ENCODE measurements at regions not wholly inside any gene's neighbourhood (a gene's known extent, or its start where the extent isn't known, plus 50 kb on each side); places are given as distances from the start of the nearest gene placed in this dataset.
A peak's percentile ranks its signal among the peaks of the same experiment; 100 is the strongest.

- 90% methylated on average over 2 of the region's 4 CpGs for WGBS (ENCODE audit: insufficient coverage)
- Histone ChIP-seq H3K36me3 (ENCODE audit: control insufficient read depth in 4 of 4, insufficient read depth in 4 of 4, low read length in 3 of 4) (no peaks in the 10 kb centered on the region), H3K27ac (ENCODE audit: insufficient read depth in 1 of 2, low read depth in 1 of 2, low read length in 2 of 2, poor library complexity in 1 of 2, severe bottlenecking in 2 of 2) (no peak overlapping the region), H3K27me3 (replicated peaks in 2 of 5; ENCODE audit: control insufficient read depth in 4 of 5, insufficient read depth in 5 of 5, low read length in 4 of 5) (no peaks in the 10 kb centered on the region), H3K4me1 (ENCODE audit: control extremely low read depth in 1 of 4, control insufficient read depth in 4 of 4, insufficient read depth in 4 of 4, low read length in 3 of 4) (peaks cover 0 to 3% (median 0%) of the 10 kb centered on the region in 4 experiments), H3K9me3 (ENCODE audit: control extremely low read depth in 1 of 5, control insufficient read depth in 4 of 5, insufficient read depth in 2 of 5, low read depth in 1 of 5, low read length in 4 of 5) (no peaks in the 10 kb centered on the region), H3K4me3 (ENCODE audit: control insufficient read depth in 1 of 7, extremely low read depth in 1 of 7, insufficient read depth in 4 of 7, low read depth in 2 of 7, low read length in 6 of 7) (no peak overlapping the region)
- ChIA-PET CTCF (interaction anchor here (1.2 kb wide), 1 partner anchor 128 kb away, joined by 3 read pairs; no protein-coding TSS in a partner anchor), POLR2A (no interaction called here)
- DNase-seq: peak; percentile 4 to 39 (median 29)
Measured at GRCh38 chr3:167913219-167913835, 177.8 kb downstream of the SERPINI1 start.

- WGBS (ENCODE audit: insufficient coverage): 97% methylated on average over 4 of the region's 6 CpGs
- Histone ChIP-seq H3K36me3 (ENCODE audit: control insufficient read depth in 4 of 4, insufficient read depth in 4 of 4, low read length in 3 of 4) (no peaks in the 10 kb centered on the region), H3K4me3 (ENCODE audit: control insufficient read depth in 1 of 7, extremely low read depth in 1 of 7, insufficient read depth in 4 of 7, low read depth in 2 of 7, low read length in 6 of 7) (no peak overlapping the region), H3K27me3 (replicated peaks in 2 of 5; ENCODE audit: control insufficient read depth in 4 of 5, insufficient read depth in 5 of 5, low read length in 4 of 5) (no peaks in the 10 kb centered on the region), H3K4me1 (ENCODE audit: control extremely low read depth in 1 of 4, control insufficient read depth in 4 of 4, insufficient read depth in 4 of 4, low read length in 3 of 4) (peaks cover 0 to 3% (median 0%) of the 10 kb centered on the region in 4 experiments), H3K27ac (ENCODE audit: insufficient read depth in 1 of 2, low read depth in 1 of 2, low read length in 2 of 2, poor library complexity in 1 of 2, severe bottlenecking in 2 of 2) (no peak overlapping the region), H3K9me3 (ENCODE audit: control extremely low read depth in 1 of 5, control insufficient read depth in 4 of 5, insufficient read depth in 2 of 5, low read depth in 1 of 5, low read length in 4 of 5) (no peaks in the 10 kb centered on the region)
- ChIA-PET CTCF (interaction anchor here (1.0 to 1.1 kb wide), 2 partner anchors 14 to 131 kb away, joined by 3 to 4 read pairs; no protein-coding TSS in a partner anchor), POLR2A (no interaction called here)
- DNase-seq: no peak
Measured at GRCh38 chr3:167909952-167910351, 174.4 kb downstream of the SERPINI1 start.

- POLR2A ChIA-PET: no interaction called here
- Histone ChIP-seq H3K4me3 (ENCODE audit: control insufficient read depth in 1 of 7, extremely low read depth in 1 of 7, insufficient read depth in 4 of 7, low read depth in 2 of 7, low read length in 6 of 7) (no peak overlapping the region), H3K27ac (ENCODE audit: insufficient read depth in 1 of 2, low read depth in 1 of 2, low read length in 2 of 2, poor library complexity in 1 of 2, severe bottlenecking in 2 of 2) (no peak overlapping the region), H3K9me3 (ENCODE audit: control extremely low read depth in 1 of 5, control insufficient read depth in 4 of 5, insufficient read depth in 2 of 5, low read depth in 1 of 5, low read length in 4 of 5) (no peaks in the 10 kb centered on the region), H3K4me1 (ENCODE audit: control extremely low read depth in 1 of 4, control insufficient read depth in 4 of 4, insufficient read depth in 4 of 4, low read length in 3 of 4) (peaks cover 0 to 3% (median 0%) of the 10 kb centered on the region in 4 experiments), H3K36me3 (ENCODE audit: control insufficient read depth in 4 of 4, insufficient read depth in 4 of 4, low read length in 3 of 4) (no peaks in the 10 kb centered on the region), H3K27me3 (replicated peaks in 2 of 5; ENCODE audit: control insufficient read depth in 4 of 5, insufficient read depth in 5 of 5, low read length in 4 of 5) (no peaks in the 10 kb centered on the region)
- no peak for DNase-seq
- WGBS (ENCODE audit: insufficient coverage): no CpG with 5 or more reads among the region's 1 CpG
- CTCF ChIA-PET: interaction anchor here (0.9 to 1.2 kb wide), 2 partner anchors 17 to 71 kb away, joined by 3 to 4 read pairs; no protein-coding TSS in a partner anchor
Measured at GRCh38 chr3:167909504-167909896, 174.0 kb downstream of the SERPINI1 start.

GRCh38 chr3:167908746-167909503, 173.4 kb downstream of the SERPINI1 start:
- WGBS (ENCODE audit: insufficient coverage): 88% methylated on average over 1 of the region's 5 CpGs
- Histone ChIP-seq H3K27ac (ENCODE audit: insufficient read depth in 1 of 2, low read depth in 1 of 2, low read length in 2 of 2, poor library complexity in 1 of 2, severe bottlenecking in 2 of 2) (no peak overlapping the region), H3K4me1 (ENCODE audit: control extremely low read depth in 1 of 4, control insufficient read depth in 4 of 4, insufficient read depth in 4 of 4, low read length in 3 of 4) (peaks cover 0 to 3% (median 0%) of the 10 kb centered on the region in 4 experiments), H3K4me3 (ENCODE audit: control insufficient read depth in 1 of 7, extremely low read depth in 1 of 7, insufficient read depth in 4 of 7, low read depth in 2 of 7, low read length in 6 of 7) (no peak overlapping the region), H3K27me3 (replicated peaks in 2 of 5; ENCODE audit: control insufficient read depth in 4 of 5, insufficient read depth in 5 of 5, low read length in 4 of 5) (no peaks in the 10 kb centered on the region), H3K9me3 (ENCODE audit: control extremely low read depth in 1 of 5, control insufficient read depth in 4 of 5, insufficient read depth in 2 of 5, low read depth in 1 of 5, low read length in 4 of 5) (no peaks in the 10 kb centered on the region), H3K36me3 (ENCODE audit: control insufficient read depth in 4 of 4, insufficient read depth in 4 of 4, low read length in 3 of 4) (no peaks in the 10 kb centered on the region)
- ChIA-PET CTCF (interaction anchor here (0.7 to 1.2 kb wide), 3 partner anchors 11 to 70 kb away, joined by 3 to 4 read pairs (median 3); no protein-coding TSS in a partner anchor), POLR2A (no interaction called here)
- DNase-seq: no peak

GRCh38 chr3:167908221-167908620, 172.7 kb downstream of the SERPINI1 start:
- ChIA-PET CTCF (interaction anchor here (1.2 kb wide), 1 partner anchor 69 kb away, joined by 4 read pairs; no protein-coding TSS in a partner anchor), POLR2A (no interaction called here)
- Histone ChIP-seq H3K4me1 (ENCODE audit: control extremely low read depth in 1 of 4, control insufficient read depth in 4 of 4, insufficient read depth in 4 of 4, low read length in 3 of 4) (peaks cover 0 to 2% (median 0%) of the 10 kb centered on the region in 4 experiments), H3K27ac (ENCODE audit: insufficient read depth in 1 of 2, low read depth in 1 of 2, low read length in 2 of 2, poor library complexity in 1 of 2, severe bottlenecking in 2 of 2) (no peak overlapping the region), H3K4me3 (ENCODE audit: control insufficient read depth in 1 of 7, extremely low read depth in 1 of 7, insufficient read depth in 4 of 7, low read depth in 2 of 7, low read length in 6 of 7) (no peak overlapping the region), H3K27me3 (replicated peaks in 2 of 5; ENCODE audit: control insufficient read depth in 4 of 5, insufficient read depth in 5 of 5, low read length in 4 of 5) (no peaks in the 10 kb centered on the region), H3K36me3 (ENCODE audit: control insufficient read depth in 4 of 4, insufficient read depth in 4 of 4, low read length in 3 of 4) (no peaks in the 10 kb centered on the region), H3K9me3 (ENCODE audit: control extremely low read depth in 1 of 5, control insufficient read depth in 4 of 5, insufficient read depth in 2 of 5, low read depth in 1 of 5, low read length in 4 of 5) (no peaks in the 10 kb centered on the region)
- WGBS (ENCODE audit: insufficient coverage): 83% methylated on average over 4 of the region's 4 CpGs
- DNase-seq: no peak

- Histone ChIP-seq H3K27ac (ENCODE audit: insufficient read depth in 1 of 2, low read depth in 1 of 2, low read length in 2 of 2, poor library complexity in 1 of 2, severe bottlenecking in 2 of 2) (no peak overlapping the region), H3K27me3 (replicated peaks in 2 of 5; ENCODE audit: control insufficient read depth in 4 of 5, insufficient read depth in 5 of 5, low read length in 4 of 5) (no peaks in the 10 kb centered on the region), H3K4me3 (ENCODE audit: control insufficient read depth in 1 of 7, extremely low read depth in 1 of 7, insufficient read depth in 4 of 7, low read depth in 2 of 7, low read length in 6 of 7) (no peak overlapping the region), H3K36me3 (ENCODE audit: control insufficient read depth in 4 of 4, insufficient read depth in 4 of 4, low read length in 3 of 4) (no peaks in the 10 kb centered on the region), H3K9me3 (ENCODE audit: control extremely low read depth in 1 of 5, control insufficient read depth in 4 of 5, insufficient read depth in 2 of 5, low read depth in 1 of 5, low read length in 4 of 5) (no peaks in the 10 kb centered on the region), H3K4me1 (ENCODE audit: control extremely low read depth in 1 of 4, control insufficient read depth in 4 of 4, insufficient read depth in 4 of 4, low read length in 3 of 4) (peaks cover 0 to 9% (median 1%) of the 10 kb centered on the region in 4 experiments)
- DNase-seq: no peak
- ChIA-PET CTCF (no interaction called here), POLR2A (no interaction called here)
- WGBS (ENCODE audit: insufficient coverage): no CpG with 5 or more reads among the region's 1 CpG
Measured at GRCh38 chr3:167901138-167901537, 165.6 kb downstream of the SERPINI1 start.

- no peak overlapping the region for H3K27ac ChIP-seq (ENCODE audit: insufficient read depth in 1 of 2, low read depth in 1 of 2, low read length in 2 of 2, poor library complexity in 1 of 2, severe bottlenecking in 2 of 2)
- H3K4me3 ChIP-seq (ENCODE audit: control insufficient read depth in 1 of 7, extremely low read depth in 1 of 7, insufficient read depth in 4 of 7, low read depth in 2 of 7, low read length in 6 of 7): no peak overlapping the region
- no peaks in the 10 kb centered on the region for H3K9me3 ChIP-seq (ENCODE audit: control extremely low read depth in 1 of 5, control insufficient read depth in 4 of 5, insufficient read depth in 2 of 5, low read depth in 1 of 5, low read length in 4 of 5)
- POLR2A ChIA-PET: no interaction called here
- no CpG with 5 or more reads among the region's 3 CpGs for WGBS (ENCODE audit: insufficient coverage)
- H3K27me3 ChIP-seq (replicated peaks in 2 of 5; ENCODE audit: control insufficient read depth in 4 of 5, insufficient read depth in 5 of 5, low read length in 4 of 5): no peaks in the 10 kb centered on the region
- no peaks in the 10 kb centered on the region for H3K36me3 ChIP-seq (ENCODE audit: control insufficient read depth in 4 of 4, insufficient read depth in 4 of 4, low read length in 3 of 4)
- DNase-seq: peak; percentile 4 to 75 (median 60)
- peaks cover 0 to 9% (median 1%) of the 10 kb centered on the region in 4 experiments for H3K4me1 ChIP-seq (ENCODE audit: control extremely low read depth in 1 of 4, control insufficient read depth in 4 of 4, insufficient read depth in 4 of 4, low read length in 3 of 4)
- CTCF ChIA-PET: interaction anchor here (1.3 kb wide), 1 partner anchor 17 kb away, joined by 4 read pairs; no protein-coding TSS in a partner anchor
Measured at GRCh38 chr3:167899093-167899492, 163.6 kb downstream of the SERPINI1 start.

Measured in common myeloid progenitor, CD34-positive (primary cell).